Activated CD8-positive, alpha-beta memory T cell treated with anti-CD3 and anti-CD28 coated beads for 4 hours (primary cell): ENCODE measurements at regions not wholly inside any gene's neighbourhood (a gene's known extent, or its start where the extent isn't known, plus 50 kb on each side); places are given as distances from the start of the nearest gene placed in this dataset.
"Not testable (repeated sequence)": the region's sequence is repeated elsewhere in the genome, so short reads cannot be mapped to it uniquely, and the experiment has no call there.

Source experiments
- DNase-seq, 2 donors: peaks; one replicate each; pipeline ENCODE4 v3.0.0-alpha.2; 2020; ENCODE audit warnings: low read depth in 2 of 2

DNA sequence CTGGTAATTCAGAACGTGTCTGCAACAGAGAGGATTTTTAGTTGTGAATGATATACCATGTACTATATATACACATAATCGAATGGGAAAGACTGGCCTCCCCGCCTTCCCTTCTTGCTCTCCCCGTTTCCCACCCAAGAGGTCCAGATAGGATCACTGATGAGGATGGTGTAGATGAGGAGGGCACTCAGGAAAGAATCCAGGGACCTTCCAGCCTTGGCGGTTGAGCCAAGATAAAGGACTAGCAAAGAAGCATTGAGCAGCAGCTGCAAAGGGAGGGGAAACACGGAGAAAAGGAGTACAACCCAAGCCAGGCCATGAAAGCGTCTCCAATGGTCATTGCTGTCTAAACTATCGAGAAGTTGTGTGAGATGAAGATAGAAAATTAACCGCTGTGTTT lies 84.0 kb upstream of the EXOC2 start:
- DNase-seq, result no peak

DNA sequence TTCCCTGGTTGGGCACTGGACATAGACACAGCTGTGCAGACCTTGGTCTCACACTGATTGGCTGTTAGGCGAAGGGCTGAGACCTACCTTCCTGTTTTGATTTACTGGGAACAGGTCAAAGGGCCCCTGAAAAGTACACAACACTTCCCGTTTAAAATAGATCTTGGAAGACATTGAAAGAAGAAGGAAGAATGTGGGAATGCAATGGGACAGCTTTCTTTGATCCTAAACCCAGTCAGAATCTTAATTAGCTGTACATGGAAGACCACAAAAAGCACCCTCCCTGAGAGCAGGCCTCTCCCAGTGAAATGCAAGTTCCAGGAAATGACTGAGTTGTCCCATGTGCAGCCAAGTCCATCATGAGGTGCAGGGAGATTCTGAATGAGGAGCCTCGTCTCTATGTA lies 83.6 kb upstream of the EXOC2 start:
- no peak for DNase-seq

DNA sequence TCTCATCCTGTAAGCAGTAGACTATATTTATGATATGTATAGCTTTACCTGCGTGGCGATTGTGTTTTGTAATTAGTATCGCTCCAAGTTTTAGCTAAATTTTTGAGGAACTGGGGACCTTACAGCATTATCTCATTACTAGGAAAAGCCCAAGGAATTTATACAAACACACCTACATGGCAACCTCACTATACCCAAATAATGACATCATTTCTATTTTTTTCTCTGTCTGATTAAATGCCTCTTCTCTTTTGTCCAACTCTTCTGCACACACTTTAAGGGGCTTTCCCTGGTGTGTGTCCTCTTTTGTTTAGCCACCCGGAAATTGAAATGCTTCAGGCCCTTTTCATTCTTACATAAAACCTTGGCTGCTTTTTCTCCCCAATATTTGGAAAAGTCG lies 82.9 kb upstream of the EXOC2 start:
- DNase-seq, result no peak

DNA sequence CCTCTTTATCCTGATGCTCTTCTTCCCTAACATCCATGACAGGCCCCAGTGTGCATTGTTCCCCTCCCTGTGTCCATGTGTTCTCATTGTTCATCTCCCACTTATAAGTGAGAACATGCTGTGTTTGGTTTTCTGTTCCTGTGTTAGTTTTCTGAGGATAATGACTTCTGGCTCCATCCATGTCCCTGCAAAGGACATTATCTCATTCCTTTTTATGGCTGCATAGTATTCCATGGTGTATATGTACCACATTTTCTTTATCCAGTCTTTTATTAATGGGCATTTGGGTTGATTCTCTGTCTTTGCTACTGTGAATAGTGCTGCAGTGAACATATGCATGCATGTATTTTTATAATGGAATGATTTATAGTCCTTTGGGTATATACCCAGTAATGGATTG lies 78.7 kb upstream of the EXOC2 start:
- DNase-seq, result not testable (repeated sequence)

DNA sequence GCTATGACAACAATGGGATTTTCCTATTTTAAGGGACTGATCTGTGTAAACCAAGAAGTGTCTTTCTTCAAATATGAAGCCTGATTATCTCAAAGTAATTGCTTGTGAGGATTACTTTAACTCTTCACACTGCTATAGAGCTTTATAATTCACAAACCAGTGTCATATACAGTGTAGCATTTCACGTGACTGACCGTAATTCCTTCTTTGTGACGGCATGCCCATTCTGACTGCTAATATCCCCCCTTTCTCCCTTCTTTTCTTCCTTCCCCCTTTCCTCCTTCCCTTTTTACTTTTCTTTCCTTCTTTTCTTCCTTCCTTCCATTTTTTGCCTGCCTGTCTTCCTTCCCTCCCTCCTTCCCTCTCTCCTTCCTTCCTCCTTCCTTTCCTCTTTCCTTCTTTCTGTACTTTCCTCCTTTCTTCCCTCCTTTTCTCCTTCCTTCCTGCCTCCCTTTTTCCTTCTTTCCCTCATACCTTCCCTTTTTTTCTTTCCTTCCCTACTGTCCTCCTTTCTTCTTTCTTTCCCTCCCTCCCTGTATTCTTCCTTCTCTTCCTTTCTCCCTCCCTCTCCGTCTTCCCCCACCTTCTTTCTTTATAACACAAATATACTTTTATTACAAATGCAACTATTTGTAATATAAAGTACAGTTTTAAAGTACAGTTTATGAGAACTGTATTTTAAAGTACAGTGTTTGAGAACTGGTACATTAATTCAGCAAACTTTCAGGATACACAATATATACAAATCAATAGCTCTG lies 75.0 kb upstream of the EXOC2 start:
- DNase-seq, result no peak

DNA sequence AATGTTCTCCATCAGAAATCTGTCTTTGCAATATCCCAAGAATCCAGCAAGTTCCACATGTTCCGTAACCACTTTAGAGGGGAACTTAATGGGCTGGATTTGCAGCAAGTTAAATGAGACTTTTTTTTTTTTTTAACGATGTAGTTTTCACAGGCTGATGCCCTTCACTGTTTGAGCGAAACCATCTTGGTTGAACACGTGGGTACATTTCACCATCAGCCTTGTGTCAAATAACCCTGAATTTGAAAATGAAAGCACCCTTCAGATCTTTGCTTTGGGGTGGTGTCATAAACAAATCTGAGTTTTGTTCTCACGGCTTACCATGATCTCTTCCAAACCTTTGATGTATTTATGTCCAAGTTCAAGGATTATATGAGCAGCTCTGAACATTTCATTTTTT lies 73.7 kb upstream of the EXOC2 start:
- DNase-seq, result no peak

DNA sequence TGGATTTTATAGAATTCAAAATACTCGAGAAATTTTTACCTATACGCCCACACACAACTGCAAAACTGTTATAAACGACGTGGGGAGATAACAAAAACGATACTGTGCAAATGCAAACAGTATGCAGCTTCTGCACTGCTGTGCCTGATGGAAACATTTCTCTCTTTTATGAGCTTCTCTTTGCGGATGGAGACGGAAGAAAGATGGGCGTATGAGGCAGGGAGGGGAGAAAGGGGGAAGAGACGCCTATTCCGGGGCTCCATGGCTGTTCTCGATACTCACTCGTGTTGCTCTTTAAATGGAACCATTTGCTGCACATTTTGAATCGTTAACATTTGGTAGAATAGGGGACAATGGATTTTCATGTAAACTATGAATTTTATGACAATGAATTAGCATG lies 69.1 kb upstream of the EXOC2 start:
- no peak for DNase-seq

DNA sequence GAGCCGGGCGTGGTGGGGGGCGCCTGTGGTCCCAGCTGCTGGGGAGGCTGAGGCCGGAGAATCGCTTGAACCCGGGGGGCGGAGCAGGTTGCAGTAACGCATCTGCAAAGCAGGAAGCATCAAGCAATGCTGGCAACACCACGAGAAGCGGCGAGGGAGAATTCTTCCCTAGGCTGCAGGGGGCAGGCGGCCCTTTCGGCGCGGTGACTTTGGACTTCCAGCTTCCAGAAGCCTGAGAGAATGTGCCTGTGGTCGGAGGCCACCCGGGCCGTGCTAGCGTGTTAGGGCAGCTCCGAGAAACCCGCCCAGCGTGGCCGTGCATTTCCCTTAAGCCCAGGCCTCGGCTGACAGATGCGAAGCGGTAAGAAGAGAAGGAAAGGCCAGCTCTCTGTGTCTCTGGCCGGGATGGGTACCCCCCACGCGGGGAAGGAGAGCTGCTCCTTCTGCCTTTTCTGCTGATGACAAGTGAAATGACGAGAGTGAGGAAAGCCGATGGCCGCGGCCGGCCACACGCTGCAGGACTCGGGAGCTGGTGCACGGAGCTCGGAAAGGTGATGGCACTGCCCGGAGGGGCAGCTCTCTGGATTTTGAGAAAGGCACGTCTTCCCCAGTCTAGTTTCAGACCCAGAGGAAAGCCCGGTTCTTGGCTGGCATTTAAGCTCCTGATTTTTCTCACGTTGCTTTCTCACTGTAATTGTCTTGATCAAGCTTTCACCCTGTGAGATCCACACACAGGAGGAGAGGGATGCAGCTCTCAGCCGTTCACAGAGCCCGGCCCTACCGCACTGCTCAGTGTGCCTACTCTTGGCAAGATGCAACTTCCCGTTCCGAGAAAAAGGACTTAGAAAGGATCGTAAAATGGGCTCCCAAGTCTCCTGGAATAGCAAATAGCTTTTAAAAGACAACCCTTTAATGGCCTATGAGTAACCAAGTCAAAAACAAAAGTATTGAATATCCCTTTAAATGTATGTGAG lies 68.3 kb upstream of the EXOC2 start:
- DNase-seq, result no peak

DNA sequence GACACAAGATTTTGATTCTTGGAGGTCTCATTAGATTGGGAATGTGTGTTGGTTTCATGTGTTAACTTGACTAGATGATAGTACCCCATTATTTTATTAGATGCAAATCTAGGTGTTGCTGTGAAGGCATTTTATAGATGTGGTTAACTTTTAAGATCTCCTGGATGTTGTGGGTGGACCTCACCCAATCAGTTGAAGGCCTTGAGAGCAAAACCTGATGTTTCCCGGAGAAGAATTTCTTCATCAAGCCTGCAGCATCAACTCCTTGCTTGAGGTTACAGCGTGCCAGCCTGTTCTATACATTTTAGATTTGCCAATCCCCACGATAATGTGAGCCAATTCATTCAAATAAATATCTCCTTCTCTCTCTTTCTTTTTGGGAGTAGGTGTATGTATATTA lies 66.8 kb upstream of the EXOC2 start:
- DNase-seq, result no peak

DNA sequence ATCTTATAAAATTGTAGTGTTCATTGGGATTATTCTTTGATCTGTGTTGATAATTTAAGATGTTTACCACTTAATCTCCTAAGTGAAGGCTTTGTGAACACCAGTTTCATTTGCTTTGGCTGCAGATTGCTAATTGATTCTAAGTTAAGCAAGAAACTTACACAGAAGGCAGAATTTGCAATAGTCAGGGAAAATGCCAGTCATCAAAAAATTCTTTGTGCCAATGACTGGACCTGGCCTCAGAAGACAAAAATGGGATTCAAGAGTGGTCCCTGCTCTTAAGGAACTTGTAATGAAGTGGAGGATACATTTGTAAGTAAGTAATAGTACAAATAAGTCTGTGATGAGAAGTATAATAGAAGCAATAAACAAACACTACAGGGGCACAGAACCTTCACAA lies 63.3 kb upstream of the EXOC2 start:
- no peak for DNase-seq

DNA sequence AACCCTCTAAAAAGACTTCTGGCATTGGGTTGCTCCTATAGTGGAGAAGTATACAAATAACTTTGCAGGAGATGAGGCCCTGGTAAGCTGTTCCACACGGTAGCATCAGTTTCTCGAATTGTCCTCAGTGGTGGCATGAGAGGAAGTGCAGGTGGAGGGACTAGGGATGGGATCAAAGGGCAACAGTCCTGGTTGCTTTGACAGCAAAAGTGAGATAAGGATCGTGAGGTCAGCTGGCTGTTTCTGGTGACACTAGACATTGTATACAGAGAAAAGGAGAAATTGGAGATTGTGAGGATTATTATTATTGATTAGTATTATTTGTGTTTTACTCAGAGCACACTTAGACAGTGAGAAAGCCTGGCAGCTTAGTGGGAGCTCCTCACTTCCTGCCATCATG lies 61.3 kb upstream of the EXOC2 start:
- DNase-seq, result no peak

DNA sequence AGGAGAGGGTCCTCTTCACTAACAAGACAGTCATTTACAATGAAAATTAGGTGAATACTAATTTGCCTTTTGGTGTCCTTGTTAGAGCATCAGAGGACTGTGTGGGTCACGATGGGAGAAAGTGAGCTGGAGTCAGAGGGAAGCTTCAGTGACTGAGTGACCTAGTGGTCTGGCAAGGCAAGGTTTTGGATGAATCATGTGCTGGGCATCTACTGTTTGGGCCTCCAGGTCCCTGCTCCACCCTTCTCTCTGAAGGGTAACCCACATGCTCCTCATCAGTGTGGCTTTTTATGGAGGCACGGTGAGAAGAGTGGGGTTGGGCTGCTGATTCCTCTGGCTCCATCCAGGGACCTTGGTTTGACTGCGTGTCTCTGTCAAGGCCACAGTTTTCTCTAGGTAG lies 60.5 kb upstream of the EXOC2 start:
- no peak for DNase-seq

DNA sequence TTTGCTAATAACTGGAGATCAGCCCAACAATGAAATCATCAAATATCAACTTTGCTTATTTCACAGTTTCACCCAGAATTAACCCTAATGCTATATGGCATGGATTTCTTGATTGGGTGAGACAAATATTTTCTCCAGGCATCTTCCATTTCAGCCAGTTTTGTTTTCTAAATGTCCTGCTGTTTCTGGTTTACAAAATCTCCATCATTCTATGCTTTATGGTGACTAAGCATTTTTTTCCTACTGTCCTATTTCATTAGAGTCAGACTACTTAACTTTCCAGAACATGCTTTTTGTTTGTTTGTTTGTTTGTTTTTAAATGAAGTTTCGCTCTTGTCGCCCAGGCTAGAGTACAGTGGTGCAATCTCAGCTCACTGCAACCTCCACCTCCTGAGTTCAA lies 59.5 kb upstream of the EXOC2 start:
- DNase-seq, result no peak

DNA sequence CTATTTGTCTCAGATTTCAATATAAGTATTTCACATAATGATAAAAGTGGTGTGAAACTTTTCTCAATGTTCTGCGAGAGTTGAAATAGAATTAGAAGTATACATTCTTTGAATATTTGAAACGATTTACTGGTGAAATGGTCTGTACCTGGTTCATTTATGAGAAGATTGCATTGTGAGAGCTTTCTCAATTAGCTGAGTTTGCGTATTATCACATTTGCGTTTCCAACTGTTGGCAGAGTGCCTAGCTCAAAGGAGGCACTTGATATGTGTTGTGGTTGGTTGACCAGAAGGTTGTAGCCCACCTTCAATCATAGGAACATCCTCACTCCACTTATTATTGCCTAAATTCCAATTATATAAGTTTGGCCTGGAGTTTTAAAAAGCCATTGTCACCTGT lies 58.8 kb upstream of the EXOC2 start:
- DNase-seq, result no peak

DNA sequence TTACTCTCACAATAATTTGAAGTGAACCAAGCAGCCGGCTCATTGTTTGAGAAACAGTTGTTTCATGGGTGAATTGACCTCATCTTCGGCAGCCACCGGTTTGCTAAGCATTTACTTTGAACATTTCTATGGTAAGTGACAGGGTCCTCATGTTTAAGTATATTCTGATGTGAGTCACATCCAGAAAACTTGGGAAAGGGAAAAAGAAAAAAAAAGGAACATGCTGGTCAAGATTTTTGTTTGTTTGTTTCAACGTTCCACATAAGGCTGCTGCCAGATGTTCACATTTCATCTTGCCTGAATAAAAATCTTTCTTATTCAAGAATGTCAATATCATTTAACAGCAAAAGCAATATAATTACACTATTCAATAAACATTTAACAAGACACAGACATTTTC lies 55.0 kb upstream of the EXOC2 start:
- no peak for DNase-seq

DNA sequence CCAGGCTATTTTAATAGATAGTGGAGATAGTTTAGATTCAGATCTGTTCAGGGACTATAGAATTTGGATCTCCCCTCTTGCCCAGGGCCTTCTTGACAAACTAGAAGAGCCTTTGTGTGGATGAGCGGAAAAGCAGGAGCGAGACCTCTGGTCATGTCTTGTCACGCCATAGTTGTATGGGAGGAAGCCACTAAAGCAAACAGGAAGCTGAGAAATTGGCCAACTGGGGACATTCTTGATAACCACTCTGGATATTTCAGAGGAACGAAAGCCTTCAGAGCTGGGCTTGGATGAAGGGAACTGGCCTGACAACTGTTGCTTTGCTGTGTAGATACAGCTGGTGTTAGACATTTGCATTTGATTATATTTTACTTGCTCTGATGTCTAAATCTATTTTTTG lies 54.1 kb upstream of the EXOC2 start:
- no peak for DNase-seq

DNA sequence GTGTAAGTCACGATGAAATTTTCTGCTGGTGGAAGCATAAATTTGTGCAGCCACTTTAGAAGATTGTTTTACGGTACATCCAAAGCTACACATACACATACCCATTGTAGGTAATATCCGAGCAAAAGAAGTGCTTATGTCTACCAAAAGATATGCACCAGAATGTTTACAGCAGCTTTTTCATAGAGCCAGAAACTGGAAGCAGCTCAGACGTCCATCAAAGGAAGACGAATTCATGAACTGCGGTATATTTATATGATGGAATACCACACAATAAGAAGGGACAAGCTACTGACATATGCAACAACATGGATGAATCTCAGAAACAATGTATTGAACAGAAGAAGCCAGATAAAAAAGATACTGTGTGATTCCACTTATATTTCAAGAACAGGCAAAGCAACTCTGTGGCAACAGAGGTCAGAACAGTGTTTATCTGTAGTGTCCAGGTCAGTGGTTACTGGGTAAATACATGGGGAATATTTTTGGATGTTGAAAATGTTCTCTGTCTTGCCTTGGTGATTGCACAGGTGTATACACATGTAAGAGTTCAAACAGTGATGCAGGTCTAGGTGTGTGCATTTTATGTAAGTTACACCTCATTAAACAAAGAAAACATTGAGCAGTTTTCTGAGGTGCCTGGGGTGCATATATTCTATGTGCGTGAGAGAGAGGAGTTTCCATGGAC lies 51.9 kb upstream of the EXOC2 start:
- no peak for DNase-seq

DNA sequence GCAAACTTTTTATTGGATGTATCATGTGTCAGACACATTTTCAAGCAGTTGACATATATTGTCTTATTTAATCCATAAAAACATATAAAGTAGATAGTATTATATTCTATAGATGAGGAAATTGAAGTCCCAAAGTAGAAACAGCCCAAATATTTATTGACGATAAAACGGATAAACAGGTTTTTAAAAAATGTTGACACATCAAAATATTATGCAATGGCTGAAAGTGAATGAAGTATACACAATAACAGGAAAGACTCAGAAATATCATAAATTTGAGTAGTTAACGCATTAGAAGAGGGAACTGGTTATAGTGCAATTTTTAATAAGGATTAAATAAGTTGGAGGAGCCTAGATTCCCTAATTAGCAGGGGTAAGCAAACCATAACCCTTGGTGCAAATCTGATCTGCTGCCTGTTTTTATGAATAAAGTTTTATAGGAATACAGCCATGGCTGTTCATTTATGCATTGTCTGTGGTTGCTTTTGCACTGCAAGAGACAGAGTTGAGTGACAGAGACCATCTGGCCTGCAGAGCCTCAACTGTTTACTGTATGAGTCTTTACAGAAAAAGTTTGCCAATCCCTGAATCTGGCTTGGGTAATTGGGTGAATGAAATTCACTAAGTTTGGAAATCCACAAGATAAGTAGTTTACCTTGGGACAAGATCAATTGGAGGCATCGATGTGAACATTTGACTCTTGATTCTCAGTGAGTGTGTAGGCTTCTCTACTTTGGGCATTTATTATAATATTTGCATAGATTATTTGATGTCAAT lies 50.6 kb upstream of the EXOC2 start:
- no peak for DNase-seq
